ENCODE measurements at regions not wholly inside any gene's neighbourhood (a gene's known extent, or its start where the extent isn't known, plus 50 kb on each side); places are given as distances from the start of the nearest gene placed in this dataset.

DNA sequence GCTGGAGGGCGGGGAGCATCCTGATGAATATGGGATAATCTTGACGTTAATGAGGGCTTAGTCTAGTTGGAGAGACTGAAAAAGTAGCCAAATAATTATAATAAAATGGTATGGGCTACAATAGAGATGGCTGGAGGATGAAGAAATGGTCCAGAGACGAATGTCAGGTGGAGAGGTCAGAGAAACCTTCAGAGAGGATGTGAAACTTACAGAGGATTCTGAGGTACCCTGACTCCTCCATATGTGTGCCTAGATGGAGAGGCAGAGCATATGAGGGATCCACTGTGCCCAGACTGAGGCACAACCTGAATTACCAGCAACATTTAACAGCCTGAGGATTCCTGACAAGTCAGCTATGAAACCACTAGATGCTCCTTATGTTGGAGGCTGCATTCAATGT is 417.0 kb downstream of the ATP23 start:
- Mint-ChIP-seq H3K4me1 (ENCODE audit: low read depth) (no peaks in the 10 kb centered on the region), H3K27ac (no peak overlapping the region), H3K9me3 (no peaks in the 10 kb centered on the region), H3K36me3 (no peaks in the 10 kb centered on the region), H3K27me3 (peaks cover 3% of the 10 kb centered on the region), H3K4me3 (no peak overlapping the region)
- intact Hi-C loops (cut with micrococcal nuclease): no loop called here
- CTCF ChIA-PET: interaction anchor here (1.4 kb wide), 1 partner anchor 12 kb away, joined by 4 read pairs; no protein-coding TSS in a partner anchor
- no peak for DNase-seq
- POLR2A ChIA-PET: no interaction called here

DNA sequence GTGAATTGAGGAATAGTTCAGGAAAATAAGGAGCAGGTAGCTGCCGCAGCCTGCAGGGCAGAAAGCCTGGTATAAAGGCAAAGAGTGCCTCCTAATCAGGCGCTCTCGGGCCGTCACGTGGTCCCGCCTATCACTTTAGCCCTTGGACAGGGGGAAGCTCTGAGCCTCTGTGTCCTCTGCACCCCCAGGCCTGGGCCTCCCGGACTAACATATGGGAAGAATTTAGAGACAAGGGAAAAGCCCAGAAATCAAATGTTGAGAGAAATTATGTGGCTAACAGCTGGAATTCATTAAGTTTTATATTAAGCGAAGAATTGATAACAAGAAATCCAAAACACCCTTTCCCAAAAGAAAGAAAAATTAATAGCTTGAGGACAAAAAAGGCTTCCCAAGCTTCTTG is 417.7 kb downstream of the ATP23 start:
- Mint-ChIP-seq H3K4me3 (no peak overlapping the region), H3K27ac (no peak overlapping the region), H3K4me1 (ENCODE audit: low read depth) (no peaks in the 10 kb centered on the region), H3K9me3 (no peaks in the 10 kb centered on the region), H3K27me3 (peaks cover 3% of the 10 kb centered on the region), H3K36me3 (no peaks in the 10 kb centered on the region)
- no peak for DNase-seq
- CTCF ChIA-PET: no interaction called here
- POLR2A ChIA-PET: no interaction called here
- intact Hi-C loops (cut with micrococcal nuclease): no loop called here

DNA sequence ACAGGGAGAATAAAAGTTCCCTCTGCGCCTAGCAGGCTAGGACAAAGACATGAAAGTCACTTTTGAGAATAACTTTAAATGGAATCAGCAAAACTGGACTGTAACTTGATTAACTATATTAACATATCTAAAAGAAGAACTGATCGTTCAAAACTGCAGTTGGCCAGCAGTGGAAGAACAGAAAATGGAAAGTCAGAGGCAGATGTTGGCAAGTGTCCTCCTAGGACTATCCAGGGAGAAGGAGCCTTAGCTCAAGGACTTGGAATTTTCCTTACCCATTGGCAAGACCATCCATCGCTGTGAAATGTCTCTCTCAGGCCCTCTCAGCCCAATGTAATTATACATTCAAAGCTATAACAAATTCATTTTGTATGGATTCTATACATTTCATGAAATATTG is 419.7 kb downstream of the ATP23 start:
- Mint-ChIP-seq H3K9me3 (no peaks in the 10 kb centered on the region), H3K27ac (no peak overlapping the region), H3K4me1 (ENCODE audit: low read depth) (no peaks in the 10 kb centered on the region), H3K4me3 (no peak overlapping the region), H3K36me3 (no peaks in the 10 kb centered on the region), H3K27me3 (peaks cover 2% of the 10 kb centered on the region)
- ChIA-PET POLR2A (no interaction called here), CTCF (no interaction called here)
- DNase-seq: no peak
- intact Hi-C loops (cut with micrococcal nuclease): no loop called here

DNA sequence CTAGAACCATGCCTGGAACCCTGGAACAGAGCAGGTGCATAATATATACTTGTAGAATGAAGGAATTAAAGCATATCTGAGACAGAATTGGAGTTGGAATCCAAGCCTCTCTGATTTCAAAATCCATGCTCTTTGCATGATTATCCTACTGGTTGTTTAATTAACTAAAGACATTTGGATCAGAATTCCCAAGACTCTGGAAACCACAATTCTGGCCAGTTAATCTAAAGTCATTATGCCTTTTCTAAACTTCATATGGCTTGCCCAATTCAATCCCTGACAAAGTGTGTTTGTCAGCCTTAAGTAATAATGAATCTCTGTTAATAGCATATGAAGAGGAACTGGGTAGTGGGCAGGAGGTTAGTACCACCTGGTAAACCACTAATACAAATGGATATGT is 422.6 kb downstream of the ATP23 start:
- Mint-ChIP-seq H3K4me3 (no peak overlapping the region), H3K9me3 (no peaks in the 10 kb centered on the region), H3K27me3 (peaks cover 1% of the 10 kb centered on the region), H3K4me1 (ENCODE audit: low read depth) (no peaks in the 10 kb centered on the region), H3K27ac (no peak overlapping the region), H3K36me3 (no peaks in the 10 kb centered on the region)
- ChIA-PET CTCF (no interaction called here), POLR2A (no interaction called here)
- intact Hi-C loops (cut with micrococcal nuclease): no loop called here
- no peak for DNase-seq

DNA sequence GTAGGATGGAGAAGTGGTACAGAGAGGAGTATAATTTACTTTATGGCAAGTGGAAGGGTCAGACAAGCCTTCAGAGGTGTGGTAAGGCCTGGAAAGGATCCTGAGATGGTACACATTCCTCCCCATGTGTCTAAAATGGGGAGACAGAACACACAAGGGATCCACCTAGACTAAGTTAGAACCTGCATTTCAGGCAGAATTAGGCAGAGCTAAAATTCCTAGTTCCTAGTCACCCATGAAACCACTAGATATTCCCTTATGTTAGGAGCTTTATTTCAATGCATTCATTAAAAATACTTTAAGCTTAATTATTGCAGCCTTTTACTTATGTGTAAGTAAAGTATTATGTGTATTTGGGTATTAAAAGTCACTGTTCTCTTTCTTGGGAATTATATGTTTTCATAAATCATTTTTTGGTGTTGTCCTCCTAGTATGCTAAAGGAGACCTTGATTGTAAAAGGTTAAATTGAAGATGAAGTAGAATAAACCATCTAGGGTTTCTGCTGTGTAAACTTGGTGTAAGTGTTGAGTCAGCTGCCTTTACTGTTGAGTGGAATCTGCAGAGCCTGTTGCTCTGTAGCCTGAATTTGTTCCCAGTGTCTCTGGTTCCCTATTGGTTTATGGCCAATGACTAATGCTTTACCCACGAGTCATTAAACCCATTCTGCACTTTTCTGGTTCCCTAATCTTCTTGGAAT is 423.2 kb downstream of the ATP23 start:
- CTCF ChIA-PET: interaction anchor here (0.6 kb wide), 1 partner anchor 72 kb away, joined by 3 read pairs; no protein-coding TSS in a partner anchor
- Mint-ChIP-seq H3K4me3 (no peak overlapping the region), H3K27ac (no peak overlapping the region), H3K4me1 (ENCODE audit: low read depth) (no peaks in the 10 kb centered on the region), H3K27me3 (peaks cover 1% of the 10 kb centered on the region), H3K9me3 (no peaks in the 10 kb centered on the region), H3K36me3 (no peaks in the 10 kb centered on the region)
- no peak for DNase-seq
- intact Hi-C loops (cut with micrococcal nuclease): no loop called here
- POLR2A ChIA-PET: no interaction called here

DNA sequence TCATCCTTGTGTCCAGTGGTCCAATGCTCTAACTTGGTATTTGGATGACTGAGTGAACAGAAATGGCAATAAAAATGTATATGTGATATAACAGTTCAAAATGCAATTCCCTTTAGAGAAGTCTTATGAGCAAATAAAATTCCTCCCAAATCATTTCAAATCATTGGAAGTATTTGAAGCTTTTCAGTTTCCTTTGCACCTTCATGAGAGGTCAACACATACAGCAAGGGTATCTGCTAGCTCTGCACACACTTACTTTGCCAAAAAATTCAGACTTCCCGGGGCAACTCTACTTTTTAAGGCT is 423.7 kb downstream of the ATP23 start:
- no peaks in the 10 kb centered on the region for H3K4me1 Mint-ChIP-seq (ENCODE audit: low read depth)
- CTCF ChIA-PET: interaction anchor here (0.6 kb wide), 1 partner anchor 71 kb away, joined by 3 read pairs; no protein-coding TSS in a partner anchor
- DNase-seq: no peak

DNA sequence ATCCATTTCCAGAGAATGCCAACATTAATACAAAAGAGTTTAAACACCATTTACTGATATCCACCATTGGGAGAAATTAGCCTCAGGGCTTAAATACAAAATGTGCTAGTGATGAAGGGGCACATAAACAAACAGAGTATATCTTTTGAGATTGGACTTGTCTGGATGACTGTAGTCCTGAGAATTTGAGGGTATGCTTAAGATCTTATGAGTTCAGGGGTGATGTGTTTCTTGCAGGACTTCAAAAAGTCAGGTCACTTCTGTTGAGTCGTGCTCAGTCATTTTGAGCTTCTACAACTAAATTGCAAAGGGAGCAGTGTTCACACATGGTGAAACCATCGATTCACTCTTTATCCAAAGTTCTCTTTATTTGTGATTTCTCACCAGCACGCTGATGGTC is 425.7 kb downstream of the ATP23 start:
- no peaks in the 10 kb centered on the region for H3K4me1 Mint-ChIP-seq (ENCODE audit: low read depth)
- H3K4me3 Mint-ChIP-seq: no peak overlapping the region
- no peak overlapping the region for H3K27ac Mint-ChIP-seq
- CTCF ChIA-PET: interaction anchor here (0.7 kb wide), 1 partner anchor 20 kb away, joined by 3 read pairs; no protein-coding TSS in a partner anchor
- intact Hi-C loops (cut with micrococcal nuclease): no loop called here
- DNase-seq: no peak
- no peaks in the 10 kb centered on the region for H3K36me3 Mint-ChIP-seq
- H3K9me3 Mint-ChIP-seq: peaks cover 10% of the 10 kb centered on the region
- POLR2A ChIA-PET: no interaction called here
- peaks cover under 1% of the 10 kb centered on the region for H3K27me3 Mint-ChIP-seq

More for the DNA sequence above, 423.7 kb downstream of the ATP23 start:
- H3K4me3 Mint-ChIP-seq: no peak overlapping the region
- H3K27me3 Mint-ChIP-seq: peaks cover 1% of the 10 kb centered on the region
- no peaks in the 10 kb centered on the region for H3K36me3 Mint-ChIP-seq
- POLR2A ChIA-PET: no interaction called here
- H3K27ac Mint-ChIP-seq: no peak overlapping the region
- intact Hi-C loops (cut with micrococcal nuclease): no loop called here
- H3K9me3 Mint-ChIP-seq: no peaks in the 10 kb centered on the region

DNA sequence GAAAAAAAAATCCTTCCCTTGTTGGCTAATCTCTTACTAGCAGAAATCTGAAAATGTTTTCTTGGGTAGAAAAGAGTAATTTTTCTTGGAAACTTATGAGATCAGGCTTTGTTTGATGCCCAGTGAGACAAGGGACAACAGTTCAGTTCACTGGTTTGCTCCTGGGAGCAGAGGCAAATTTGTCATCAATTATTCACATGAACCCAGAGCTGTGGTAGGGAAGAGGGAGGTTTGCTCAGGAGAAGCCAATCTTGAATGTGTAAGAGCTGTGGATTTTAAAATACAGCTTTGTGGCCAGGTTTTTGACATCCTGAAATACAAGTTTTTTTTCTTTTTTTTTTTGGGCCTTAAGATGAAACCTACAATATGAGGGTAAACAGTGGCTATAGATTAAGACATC is 426.6 kb downstream of the ATP23 start:
- Mint-ChIP-seq H3K27ac (no peak overlapping the region), H3K9me3 (peaks cover 16% of the 10 kb centered on the region), H3K4me3 (no peak overlapping the region), H3K27me3 (no peaks in the 10 kb centered on the region), H3K36me3 (no peaks in the 10 kb centered on the region), H3K4me1 (ENCODE audit: low read depth) (no peaks in the 10 kb centered on the region)
- CTCF ChIA-PET: interaction anchor here (0.7 kb wide), 1 partner anchor 21 kb away, joined by 3 read pairs; no protein-coding TSS in a partner anchor
- no peak for DNase-seq
- POLR2A ChIA-PET: no interaction called here
- intact Hi-C loops (cut with micrococcal nuclease): no loop called here

DNA sequence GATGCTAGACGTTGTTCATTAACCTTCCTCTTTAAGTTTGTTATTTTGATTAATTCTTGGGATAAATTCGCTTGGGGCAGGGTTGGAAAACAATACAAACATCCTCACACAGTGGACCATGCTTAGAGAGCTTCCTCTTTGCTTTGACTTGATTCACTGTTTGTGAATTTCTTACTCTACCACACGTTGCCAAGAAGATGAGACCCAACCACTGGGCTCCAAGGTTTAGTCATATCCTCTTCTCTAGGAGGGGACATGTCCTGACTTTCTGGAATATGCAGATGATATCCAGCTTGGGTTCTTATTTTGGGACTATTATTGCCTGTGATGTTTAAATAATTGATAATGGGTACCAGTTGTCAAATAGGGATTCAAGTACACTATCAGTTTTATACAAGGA is 428.2 kb downstream of the ATP23 start:
- H3K36me3 Mint-ChIP-seq: no peaks in the 10 kb centered on the region
- no peaks in the 10 kb centered on the region for H3K4me1 Mint-ChIP-seq (ENCODE audit: low read depth)
- no peak overlapping the region for H3K27ac Mint-ChIP-seq
- no peaks in the 10 kb centered on the region for H3K27me3 Mint-ChIP-seq
- DNase-seq: no peak
- H3K9me3 Mint-ChIP-seq: peaks cover 16% of the 10 kb centered on the region
- H3K4me3 Mint-ChIP-seq: no peak overlapping the region
- CTCF ChIA-PET: no interaction called here
- POLR2A ChIA-PET: no interaction called here
- intact Hi-C loops (cut with micrococcal nuclease): no loop called here

DNA sequence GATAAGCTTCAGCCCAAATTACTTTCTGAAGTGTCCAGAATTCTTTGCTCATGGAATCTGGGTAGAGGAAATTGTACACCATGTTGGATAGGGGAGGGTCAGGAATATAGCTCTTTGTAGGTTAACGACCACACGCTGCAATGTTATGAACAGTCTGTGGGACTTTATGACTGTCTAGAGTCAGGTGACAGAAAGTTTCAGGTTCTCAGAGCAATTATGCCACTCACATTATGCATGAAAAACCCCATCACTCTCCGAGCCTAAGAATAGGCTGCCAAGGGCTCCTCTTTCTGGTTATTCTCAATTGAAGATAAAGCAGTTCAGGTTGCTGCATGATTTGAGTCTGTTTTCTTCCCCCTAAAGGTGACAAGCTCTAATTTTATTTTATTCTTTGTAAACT is 430.9 kb downstream of the ATP23 start:
- intact Hi-C loops (cut with micrococcal nuclease): no loop called here
- POLR2A ChIA-PET: no interaction called here
- H3K27ac Mint-ChIP-seq: no peak overlapping the region
- peaks cover 16% of the 10 kb centered on the region for H3K9me3 Mint-ChIP-seq
- no peak for DNase-seq
- no peaks in the 10 kb centered on the region for H3K36me3 Mint-ChIP-seq
- H3K4me1 Mint-ChIP-seq (ENCODE audit: low read depth): no peaks in the 10 kb centered on the region
- CTCF ChIA-PET: no interaction called here
- H3K27me3 Mint-ChIP-seq: no peaks in the 10 kb centered on the region
- no peak overlapping the region for H3K4me3 Mint-ChIP-seq

DNA sequence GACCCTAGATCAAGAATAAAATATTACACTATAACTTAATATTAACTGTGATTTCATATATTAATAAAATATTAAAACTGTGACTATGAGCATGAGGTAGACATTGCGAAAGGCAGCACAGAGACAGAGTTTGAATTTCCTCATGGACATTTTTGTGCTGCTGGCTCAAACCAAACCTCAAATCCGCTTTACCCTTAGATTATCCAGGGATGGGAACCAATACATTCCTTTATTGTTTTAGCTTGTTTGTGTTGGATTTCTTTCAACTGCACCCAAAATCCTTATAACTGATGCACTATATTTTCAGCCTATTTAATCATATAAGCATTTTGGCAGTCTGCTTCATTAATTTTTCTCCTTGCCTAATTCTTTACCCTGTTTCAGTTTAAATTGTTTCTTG is 436.7 kb downstream of the ATP23 start:
- Mint-ChIP-seq H3K9me3 (no peaks in the 10 kb centered on the region), H3K4me3 (no peak overlapping the region), H3K27ac (no peak overlapping the region), H3K36me3 (no peaks in the 10 kb centered on the region), H3K4me1 (ENCODE audit: low read depth) (no peaks in the 10 kb centered on the region), H3K27me3 (peaks cover 7% of the 10 kb centered on the region)
- no peak for DNase-seq
- ChIA-PET CTCF (no interaction called here), POLR2A (no interaction called here)
- intact Hi-C loops (cut with micrococcal nuclease): no loop called here

DNA sequence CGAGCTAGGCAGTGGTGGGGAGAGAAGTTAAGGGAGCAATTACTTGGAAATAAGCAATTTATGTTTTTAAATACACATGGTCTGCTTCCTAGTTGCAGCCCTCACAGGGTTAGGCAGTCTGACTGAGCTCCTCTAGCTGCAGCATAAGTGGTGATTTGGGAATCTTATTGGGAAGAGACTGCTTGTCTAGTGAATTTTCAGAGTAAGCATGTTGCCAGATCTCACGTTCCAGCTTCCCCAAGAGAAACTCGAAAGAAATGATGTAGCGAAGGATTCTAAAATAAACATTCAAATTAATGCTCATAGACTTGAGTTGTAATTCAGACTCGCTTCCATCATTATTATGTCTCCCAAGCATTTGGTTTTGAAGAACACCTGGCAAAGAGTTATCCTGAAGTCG is 440.2 kb downstream of the ATP23 start:
- Mint-ChIP-seq H3K27me3 (peaks cover 13% of the 10 kb centered on the region), H3K4me3 (no peak overlapping the region), H3K4me1 (ENCODE audit: low read depth) (no peaks in the 10 kb centered on the region), H3K9me3 (no peaks in the 10 kb centered on the region), H3K36me3 (no peaks in the 10 kb centered on the region), H3K27ac (no peak overlapping the region)
- CTCF ChIA-PET: no interaction called here
- no peak for DNase-seq
- POLR2A ChIA-PET: no interaction called here
- intact Hi-C loops (cut with micrococcal nuclease): no loop called here

DNA sequence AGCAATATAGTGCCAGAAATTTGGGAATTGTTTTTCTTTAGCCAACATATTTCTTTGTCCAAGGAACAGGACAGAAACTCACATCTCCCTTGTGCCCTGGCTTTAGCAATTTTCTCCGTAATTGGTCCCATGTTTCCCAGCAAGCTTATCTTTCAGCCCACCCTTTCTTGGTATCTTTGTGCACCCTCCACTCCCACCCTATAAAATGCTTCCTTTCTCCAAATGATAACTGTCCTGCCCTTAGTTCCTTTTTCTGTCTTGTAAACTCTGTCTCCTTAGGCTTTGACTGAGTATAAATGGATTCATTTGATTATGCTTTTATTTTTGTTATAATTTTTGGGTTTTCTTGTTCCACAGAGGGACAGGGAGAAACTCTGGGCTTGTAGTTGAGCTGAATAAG is 442.8 kb downstream of the ATP23 start:
- Mint-ChIP-seq H3K4me1 (ENCODE audit: low read depth) (no peaks in the 10 kb centered on the region), H3K27ac (no peak overlapping the region), H3K4me3 (no peak overlapping the region), H3K36me3 (no peaks in the 10 kb centered on the region), H3K9me3 (no peaks in the 10 kb centered on the region), H3K27me3 (peaks cover 13% of the 10 kb centered on the region)
- POLR2A ChIA-PET: no interaction called here
- CTCF ChIA-PET: no interaction called here
- DNase-seq: no peak
- intact Hi-C loops (cut with micrococcal nuclease): no loop called here

Data from activated CD4-positive, alpha-beta memory T cell treated with anti-CD3 and anti-CD28 coated beads for 36 hours (primary cell).